Astrocyte (in vitro differentiated cells and primary cell): ENCODE measurements at regions not wholly inside any gene's neighbourhood (a gene's known extent, or its start where the extent isn't known, plus 50 kb on each side); places are given as distances from the start of the nearest gene placed in this dataset.

Experiments used
- EZH2 ChIP-seq: IDR thresholded peaks from 2 replicates; pipeline ENCODE4 v1.6.1; 2012; ENCODE audit warnings: mild to moderate bottlenecking, low read length, inconsistent platforms; ENCODE audit not compliant: insufficient read depth
- TF ChIP-seq, protein P1 (sequence below): IDR thresholded peaks from 2 replicates; pipeline ENCODE4 v1.5.1; 2011; ENCODE audit warnings: low read depth, mild to moderate bottlenecking, inconsistent platforms, low read length, moderate library complexity; ENCODE audit not compliant: insufficient read depth

DNA sequence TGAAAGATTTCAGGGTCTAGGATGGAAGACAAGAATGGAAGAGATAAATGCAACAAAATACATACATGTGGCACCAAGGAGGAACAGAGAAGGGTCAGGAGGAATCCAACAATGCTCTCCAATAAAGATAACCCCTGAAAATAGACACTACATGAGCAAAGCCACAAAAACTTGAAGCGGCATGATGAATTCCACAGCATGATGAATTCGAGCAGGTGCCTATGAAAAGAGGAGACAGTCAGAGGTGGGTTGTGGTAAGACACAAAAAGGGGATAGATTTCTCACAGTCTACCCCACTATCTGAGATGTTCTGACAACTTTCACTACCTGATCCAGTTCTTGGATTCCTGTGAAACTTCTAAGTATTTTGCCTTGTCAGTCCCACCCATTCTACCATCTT, 81.5 kb upstream of the PAPPA start:
- TF ChIP-seq, protein P1, sequence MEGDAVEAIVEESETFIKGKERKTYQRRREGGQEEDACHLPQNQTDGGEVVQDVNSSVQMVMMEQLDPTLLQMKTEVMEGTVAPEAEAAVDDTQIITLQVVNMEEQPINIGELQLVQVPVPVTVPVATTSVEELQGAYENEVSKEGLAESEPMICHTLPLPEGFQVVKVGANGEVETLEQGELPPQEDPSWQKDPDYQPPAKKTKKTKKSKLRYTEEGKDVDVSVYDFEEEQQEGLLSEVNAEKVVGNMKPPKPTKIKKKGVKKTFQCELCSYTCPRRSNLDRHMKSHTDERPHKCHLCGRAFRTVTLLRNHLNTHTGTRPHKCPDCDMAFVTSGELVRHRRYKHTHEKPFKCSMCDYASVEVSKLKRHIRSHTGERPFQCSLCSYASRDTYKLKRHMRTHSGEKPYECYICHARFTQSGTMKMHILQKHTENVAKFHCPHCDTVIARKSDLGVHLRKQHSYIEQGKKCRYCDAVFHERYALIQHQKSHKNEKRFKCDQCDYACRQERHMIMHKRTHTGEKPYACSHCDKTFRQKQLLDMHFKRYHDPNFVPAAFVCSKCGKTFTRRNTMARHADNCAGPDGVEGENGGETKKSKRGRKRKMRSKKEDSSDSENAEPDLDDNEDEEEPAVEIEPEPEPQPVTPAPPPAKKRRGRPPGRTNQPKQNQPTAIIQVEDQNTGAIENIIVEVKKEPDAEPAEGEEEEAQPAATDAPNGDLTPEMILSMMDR, result no peak
- TF ChIP-seq EZH2, result no peak
